BJ (cell line): ENCODE measurements at regions not wholly inside any gene's neighbourhood (a gene's known extent, or its start where the extent isn't known, plus 50 kb on each side); places are given as distances from the start of the nearest gene placed in this dataset.
A peak's percentile ranks its signal among the peaks of the same experiment; 100 is the strongest.

Source experiments
- CTCF ChIA-PET: fragments of 350-600 bp; formaldehyde crosslinking; extraction: SDS; loops from one replicate; lab custom pipeline; 2021; ENCODE audit warnings: antibody characterized with exemption, inconsistent platforms; lab: Yijun Ruan, JAX
- POLR2A ChIA-PET: fragments of 300-600 bp; sonication (Branson Sonifier 250); formaldehyde crosslinking; extraction: SDS; loops from one replicate; lab custom pipeline; 2021; ENCODE audit warnings: antibody characterized with exemption; lab: Charles Lee
- DNase-seq: peaks from one replicate; pipeline ENCODE4 v3.0.0-alpha.2; 2011; ENCODE audit warnings: low read depth
- H3K27me3 ChIP-seq: 2 replicates; pipeline ENCODE4 v1.6.0; 2011; ENCODE audit warnings: low read length; ENCODE audit not compliant: control insufficient read depth, insufficient read depth
- H3K36me3 ChIP-seq: 2 replicates; pipeline ENCODE4 v1.5.1; 2011; ENCODE audit warnings: low read length; ENCODE audit not compliant: control insufficient read depth, insufficient read depth
- H3K4me3 ChIP-seq: 2 replicates; pipeline ENCODE4 v1.5.1; 2011; ENCODE audit warnings: low read depth, mild to moderate bottlenecking, control low read depth, low read length
- CTCF ChIP-seq: IDR thresholded peaks from 2 replicates; pipeline ENCODE4 v1.5.1; 2011; ENCODE audit warnings: low read depth, mild to moderate bottlenecking, control low read depth, inconsistent platforms, low read length, moderate library complexity; ENCODE audit not compliant: insufficient read depth

- no peak for TF ChIP-seq CTCF
- CTCF ChIA-PET: interaction anchor here (1.7 kb wide), 1 partner anchor 402 kb away, joined by 3 read pairs; no protein-coding TSS in a partner anchor
- Histone ChIP-seq H3K4me3 (no peak overlapping the region), H3K36me3 (no peaks in the 10 kb centered on the region), H3K27me3 (no peaks in the 10 kb centered on the region; the same call in 1 of the 2 replicates)
- POLR2A ChIA-PET: no interaction called here
- DNase-seq: no peak
These were observed 111.4 kb upstream of the TRIB2 start for GRCh38 chr2:12605366-12605765.

GRCh38 chr2:12605936-12606335, 110.8 kb upstream of the TRIB2 start:
- DNase-seq: no peak
- no peak overlapping the region for H3K4me3 ChIP-seq
- ChIA-PET POLR2A (interaction anchor here (0.7 to 1.0 kb wide), 2 partner anchors 112 to 523 kb away, joined by 5 to 7 read pairs; no protein-coding TSS in a partner anchor), CTCF (interaction anchor here (0.6 to 1.7 kb wide), 2 partner anchors 18 to 401 kb away, joined by 3 read pairs; no protein-coding TSS in a partner anchor)
- no peaks in the 10 kb centered on the region for H3K36me3 ChIP-seq
- TF ChIP-seq CTCF: no peak
- no peaks in the 10 kb centered on the region; the same call in 1 of the 2 replicates for H3K27me3 ChIP-seq

- CTCF ChIA-PET: interaction anchor here (0.6 to 1.7 kb wide), 2 partner anchors 17 to 401 kb away, joined by 3 read pairs; no protein-coding TSS in a partner anchor
- Histone ChIP-seq H3K27me3 (no peaks in the 10 kb centered on the region; the same call in 1 of the 2 replicates), H3K36me3 (no peaks in the 10 kb centered on the region), H3K4me3 (no peak overlapping the region)
- DNase-seq: peak; percentile 28
- peak; percentile 37; the same call in 1 of the 2 replicates for TF ChIP-seq CTCF
- POLR2A ChIA-PET: interaction anchor here (0.7 to 1.0 kb wide), 2 partner anchors 111 to 523 kb away, joined by 5 to 7 read pairs; no protein-coding TSS in a partner anchor
These were observed 110.2 kb upstream of the TRIB2 start for GRCh38 chr2:12606472-12607000.

- no peaks in the 10 kb centered on the region for H3K36me3 ChIP-seq
- POLR2A ChIA-PET: no interaction called here
- CTCF ChIA-PET: no interaction called here
- no peak for TF ChIP-seq CTCF
- H3K4me3 ChIP-seq: no peak overlapping the region
- DNase-seq: no peak
- no peaks in the 10 kb centered on the region; the same call in 1 of the 2 replicates for H3K27me3 ChIP-seq
These were observed 108.8 kb upstream of the TRIB2 start for GRCh38 chr2:12607971-12608370.

GRCh38 chr2:12610314-12610713, 106.4 kb upstream of the TRIB2 start:
- no peak overlapping the region for H3K4me3 ChIP-seq
- POLR2A ChIA-PET: no interaction called here
- no peak for TF ChIP-seq CTCF
- H3K36me3 ChIP-seq: no peaks in the 10 kb centered on the region
- DNase-seq: no peak
- CTCF ChIA-PET: no interaction called here
- H3K27me3 ChIP-seq: no peaks in the 10 kb centered on the region
